ENCODE measurements at regions not wholly inside any gene's neighbourhood (a gene's known extent, or its start where the extent isn't known, plus 50 kb on each side); places are given as distances from the start of the nearest gene placed in this dataset.
"Not testable (repeated sequence)": the region's sequence is repeated elsewhere in the genome, so short reads cannot be mapped to it uniquely, and the experiment has no call there.

DNA sequence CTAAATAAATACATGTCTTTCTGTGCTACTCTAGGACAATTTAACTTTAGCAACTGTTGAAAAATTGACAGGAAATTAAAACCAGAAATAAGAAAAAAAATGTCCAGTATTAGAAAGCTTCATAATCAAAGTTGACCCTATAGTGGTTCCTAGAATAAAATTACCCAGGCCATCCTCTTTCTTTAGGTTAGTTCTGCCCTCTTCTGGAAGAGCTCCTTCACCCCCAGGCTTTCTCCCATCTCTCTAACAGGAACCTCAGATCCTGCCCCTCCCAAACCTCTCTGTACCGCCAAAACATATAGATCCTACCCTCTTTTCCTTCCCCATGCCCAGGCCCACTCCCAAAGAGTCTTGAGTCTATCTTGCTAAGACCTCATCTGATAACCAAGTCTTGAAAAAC is 159.4 kb upstream of the CDK1 start:
- no peak for DNase-seq (ENCODE audit: low read depth)

DNA sequence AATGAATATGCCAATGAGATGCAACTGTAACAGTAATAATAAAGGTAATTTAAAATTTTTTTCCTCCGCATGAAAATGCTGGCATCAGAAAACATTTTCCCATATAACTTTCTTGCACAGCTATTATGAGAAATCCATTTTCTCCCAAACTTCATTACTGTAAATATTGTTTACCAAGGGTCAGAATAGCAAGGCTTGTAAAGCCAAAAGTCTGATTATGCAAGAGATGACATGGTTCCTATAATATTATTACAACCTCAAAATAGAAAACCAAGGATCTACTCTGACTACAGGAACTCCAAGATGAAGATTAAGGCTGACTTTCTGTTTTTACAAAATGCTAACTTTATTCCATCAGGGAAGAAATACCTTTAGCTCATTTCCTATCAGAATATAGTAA is 162.7 kb upstream of the CDK1 start:
- no peak for DNase-seq (ENCODE audit: low read depth)

DNA sequence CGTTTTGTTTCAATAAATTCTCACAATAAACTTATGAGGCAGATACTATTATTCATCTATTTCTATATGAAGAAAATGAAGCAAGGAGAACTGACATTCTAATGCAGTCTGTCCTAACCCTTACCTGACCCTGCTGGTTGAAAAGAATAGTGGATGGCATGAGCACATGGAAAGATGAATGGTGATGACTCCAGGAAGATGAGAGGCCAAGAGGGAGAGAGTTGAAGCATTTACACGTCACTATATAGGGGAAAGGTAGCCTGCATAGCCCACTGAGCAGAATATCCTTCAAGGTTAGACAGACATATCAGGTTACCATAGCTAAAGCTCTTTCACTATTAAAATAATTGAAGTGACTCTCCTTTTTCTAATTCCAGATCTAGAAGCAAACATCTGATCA is 163.9 kb upstream of the CDK1 start:
- no peak for DNase-seq (ENCODE audit: low read depth)

DNA sequence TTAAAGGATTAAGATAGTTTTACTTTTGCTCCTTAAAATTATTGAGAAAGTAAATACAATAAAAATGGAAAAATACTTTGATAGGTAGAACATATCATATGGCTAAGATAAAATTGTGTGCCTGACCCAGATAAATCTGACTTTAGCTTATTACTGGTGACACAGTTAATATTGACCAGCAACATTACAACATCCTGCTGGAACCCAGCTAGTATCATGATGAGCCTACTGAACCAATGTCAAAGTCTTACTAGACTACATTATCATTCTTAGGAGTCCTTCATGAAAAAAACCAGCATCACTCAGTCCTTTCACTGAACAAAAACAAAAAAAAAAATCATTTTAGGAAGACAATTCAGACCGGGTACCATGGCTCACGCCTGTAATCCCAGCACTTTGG is 164.8 kb upstream of the CDK1 start:
- no peak for DNase-seq (ENCODE audit: low read depth)

DNA sequence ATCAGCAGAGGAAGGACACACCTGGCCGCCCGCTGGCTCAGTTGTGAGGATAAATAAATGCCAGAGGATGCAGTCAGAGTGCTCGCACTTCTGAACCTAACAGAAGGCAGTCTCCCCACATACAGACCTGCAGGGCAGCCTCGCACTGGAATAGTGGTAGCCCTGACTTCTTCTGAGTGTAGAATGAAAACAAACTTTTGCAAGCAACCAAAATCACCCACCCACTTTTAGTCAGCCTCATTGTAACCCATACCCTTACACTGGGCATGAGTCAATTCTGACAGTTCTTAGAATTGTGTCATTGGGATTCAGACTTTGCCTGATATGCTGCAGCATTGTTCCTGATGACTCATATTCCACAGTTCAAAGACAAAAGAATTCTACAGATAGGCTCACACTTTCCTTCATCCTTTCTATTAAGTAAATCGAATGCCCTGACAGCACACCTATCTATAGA is 167.0 kb upstream of the CDK1 start:
- peak; percentile 41 for DNase-seq (ENCODE audit: low read depth)

DNA sequence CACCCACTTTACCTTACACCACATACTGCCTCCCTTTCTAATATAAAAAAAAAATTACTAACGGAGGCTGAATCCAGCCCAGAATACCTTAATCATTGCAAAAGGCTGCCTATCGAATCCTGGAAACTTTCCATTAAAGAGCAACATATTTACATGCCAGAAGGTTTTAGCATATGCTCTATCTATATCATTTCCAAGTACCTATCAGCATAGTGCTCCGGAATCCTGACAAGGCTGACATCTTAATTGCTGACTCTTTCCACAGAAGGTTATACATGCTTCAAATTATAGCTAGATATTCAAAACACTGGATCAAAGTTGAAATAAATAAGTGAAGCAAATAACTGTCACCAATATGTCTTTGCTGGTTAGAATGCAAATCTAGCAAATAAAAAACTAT is 170.9 kb upstream of the CDK1 start:
- no peak for DNase-seq (ENCODE audit: low read depth)

DNA sequence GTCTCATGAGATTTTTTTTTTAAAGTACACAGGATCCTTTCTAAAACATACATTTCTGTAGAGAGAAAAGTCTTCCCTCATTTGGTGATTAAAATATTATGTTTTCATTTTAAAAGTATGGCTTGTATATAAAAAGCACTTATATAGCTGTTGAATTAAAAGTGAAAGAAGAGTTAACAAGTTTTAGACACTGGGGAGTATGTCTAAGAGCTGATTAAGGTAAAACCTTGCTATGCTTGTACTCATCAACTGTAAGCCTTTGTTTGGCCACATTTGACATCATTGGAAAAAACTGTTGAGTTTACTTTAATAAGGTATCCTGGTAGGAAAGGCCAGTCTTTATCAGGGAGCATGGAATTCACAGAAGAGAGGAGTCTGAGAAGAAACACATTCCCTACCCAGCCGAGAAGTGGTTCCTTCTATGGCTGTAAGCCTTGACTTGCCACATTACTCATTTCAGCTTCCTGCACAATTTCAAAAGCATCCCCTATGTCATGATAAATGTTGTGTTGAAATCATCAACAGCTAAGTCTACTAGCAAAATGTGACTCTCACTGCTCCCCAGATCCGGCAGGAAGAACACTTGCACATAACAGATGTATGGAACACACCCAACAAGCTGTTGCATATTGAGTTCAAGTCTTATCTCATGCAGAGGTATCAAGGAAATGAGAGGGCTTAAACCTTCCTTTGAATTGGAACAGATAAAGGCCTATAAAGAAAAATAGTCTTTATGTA is 171.8 kb upstream of the CDK1 start:
- peak; percentile 8 for DNase-seq (ENCODE audit: low read depth)

DNA sequence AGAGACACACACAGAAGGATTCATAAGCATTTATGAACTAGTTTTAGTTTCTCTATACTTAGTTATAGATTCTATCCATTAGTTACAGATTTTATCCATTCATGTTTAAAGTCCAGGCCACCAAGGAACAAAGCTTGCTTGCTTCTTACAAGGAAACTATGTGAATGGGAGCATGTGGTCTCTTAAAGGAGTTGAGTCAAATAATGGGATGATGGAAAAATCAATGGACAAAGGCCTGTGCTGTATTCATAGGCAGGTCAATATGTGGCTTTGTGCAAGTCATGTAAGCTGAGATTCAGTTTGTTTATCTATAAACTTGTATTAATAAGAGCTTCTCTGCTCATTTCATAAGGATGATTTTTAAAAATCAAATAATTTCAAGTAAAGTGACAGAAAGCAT is 172.8 kb upstream of the CDK1 start:
- no peak for DNase-seq (ENCODE audit: low read depth)

DNA sequence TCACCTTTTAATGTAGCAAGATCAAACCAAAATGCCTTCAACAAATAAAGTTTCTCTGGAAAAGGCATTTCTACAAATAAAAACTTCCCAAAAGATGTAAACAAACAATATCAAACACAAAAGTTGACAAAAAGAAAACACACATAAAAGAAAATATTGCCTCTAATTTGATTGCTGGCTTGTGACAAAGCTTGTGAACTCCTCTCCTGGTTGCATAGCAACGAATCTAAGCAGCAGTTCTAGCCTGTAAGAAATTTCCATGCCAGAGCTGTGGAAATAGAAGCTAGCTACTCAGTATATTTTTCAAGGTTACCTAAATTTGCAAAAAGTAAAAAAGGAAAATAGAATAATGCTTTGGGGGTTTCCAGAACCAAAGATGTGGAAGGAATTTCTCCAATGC is 173.9 kb upstream of the CDK1 start:
- no peak for DNase-seq (ENCODE audit: low read depth)

DNA sequence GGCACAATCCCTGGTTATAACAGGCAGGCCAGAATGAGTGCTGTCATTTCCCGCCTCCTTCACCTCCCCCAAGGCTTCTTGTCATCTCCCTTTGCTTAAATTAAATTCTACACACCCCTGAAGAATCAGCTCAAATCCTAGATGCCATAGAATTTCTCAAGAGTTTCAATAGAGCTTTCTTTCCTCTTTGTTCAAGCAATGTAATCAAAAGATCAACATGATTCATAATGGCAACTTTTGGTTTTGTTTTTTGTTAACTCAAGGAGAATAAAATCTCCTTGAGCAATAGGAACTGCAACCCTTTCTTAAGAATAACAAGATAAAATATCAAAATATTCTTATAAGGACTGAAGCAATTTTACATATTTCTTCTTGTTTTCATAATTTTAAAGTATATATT is 180.8 kb upstream of the CDK1 start:
- DNase-seq (ENCODE audit: low read depth): no peak

DNA sequence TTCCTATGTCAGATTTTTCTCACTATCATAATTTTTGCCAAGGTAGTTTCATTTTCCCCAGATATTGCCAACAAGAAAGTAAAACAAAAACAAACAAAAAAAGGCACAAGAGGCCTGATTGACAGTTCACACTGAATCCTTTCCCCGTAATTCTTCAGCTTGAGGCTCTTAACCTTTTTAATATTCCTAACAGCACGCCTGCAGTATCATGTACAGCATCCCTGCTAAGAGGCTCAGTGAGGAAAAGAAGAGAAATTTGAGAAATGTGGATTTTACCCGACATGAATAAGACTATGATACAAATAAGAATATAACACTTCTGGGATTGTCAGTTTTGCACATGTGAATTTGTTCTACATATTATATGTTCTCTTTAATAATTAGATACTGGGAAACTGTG is 182.4 kb upstream of the CDK1 start:
- DNase-seq (ENCODE audit: low read depth): no peak

DNA sequence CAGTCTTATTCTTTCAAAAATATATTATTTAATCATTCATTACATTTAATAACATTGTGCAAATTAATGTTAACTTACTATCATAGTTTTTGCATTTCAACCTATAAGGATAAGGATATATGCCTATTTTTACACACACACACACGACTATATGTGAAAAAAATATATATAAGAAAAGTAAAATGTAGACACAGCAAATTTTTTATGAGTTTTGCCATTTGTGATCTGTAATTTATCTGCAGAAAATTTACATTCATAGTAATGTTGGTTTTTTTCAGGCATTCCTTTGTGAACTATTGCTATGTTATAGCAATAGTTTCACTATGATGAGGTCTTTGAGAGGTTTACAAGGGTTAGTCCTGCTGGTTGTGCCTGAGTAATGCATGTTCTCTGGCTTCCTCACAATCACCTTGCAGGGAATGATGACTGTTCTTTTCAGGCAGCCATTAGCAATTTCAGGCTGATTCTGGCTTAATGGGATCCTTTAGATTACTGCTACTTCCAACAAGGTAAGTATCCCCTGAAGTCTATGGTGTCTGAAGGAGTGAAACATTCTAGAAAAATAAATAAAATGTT is 183.7 kb upstream of the CDK1 start:
- no peak for DNase-seq (ENCODE audit: low read depth)

DNA sequence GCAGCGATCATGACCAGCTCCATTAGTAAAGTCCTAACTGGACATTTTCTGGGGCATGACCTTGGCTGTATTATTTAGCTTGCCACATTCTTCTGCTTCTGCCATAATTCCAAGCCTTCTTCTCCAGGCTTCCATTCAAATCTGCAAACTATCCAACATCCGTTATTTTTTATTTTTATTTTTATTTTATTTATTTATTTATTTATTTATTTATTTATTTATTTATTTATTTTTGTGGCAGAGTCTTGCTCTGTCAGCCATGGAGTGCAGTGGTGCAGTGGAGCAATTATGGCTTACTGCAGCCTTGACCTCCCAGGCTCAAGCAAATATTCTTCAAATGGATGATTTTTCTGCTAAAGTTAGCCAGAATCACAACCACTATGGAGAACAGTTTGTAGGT is 187.2 kb upstream of the CDK1 start:
- DNase-seq (ENCODE audit: low read depth): no peak

DNA sequence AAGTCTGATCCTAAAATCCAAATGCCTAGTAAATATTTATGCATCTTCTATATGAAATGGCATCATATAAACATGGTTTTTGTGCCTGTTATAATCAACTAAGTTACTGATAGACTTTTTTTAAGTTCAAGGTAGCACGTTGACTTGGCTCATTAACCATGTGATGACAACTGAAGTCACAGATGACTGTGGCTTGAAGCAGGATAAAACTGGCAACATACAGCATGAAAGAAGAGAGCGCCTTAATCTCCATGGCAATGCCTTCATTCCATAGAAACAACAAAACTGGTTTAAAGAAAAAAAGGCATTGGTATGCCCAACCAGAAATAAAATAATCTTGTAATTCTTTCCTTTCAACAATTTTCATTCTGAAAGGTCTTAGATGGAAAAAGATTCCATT is 188.9 kb upstream of the CDK1 start:
- DNase-seq (ENCODE audit: low read depth): no peak

DNA sequence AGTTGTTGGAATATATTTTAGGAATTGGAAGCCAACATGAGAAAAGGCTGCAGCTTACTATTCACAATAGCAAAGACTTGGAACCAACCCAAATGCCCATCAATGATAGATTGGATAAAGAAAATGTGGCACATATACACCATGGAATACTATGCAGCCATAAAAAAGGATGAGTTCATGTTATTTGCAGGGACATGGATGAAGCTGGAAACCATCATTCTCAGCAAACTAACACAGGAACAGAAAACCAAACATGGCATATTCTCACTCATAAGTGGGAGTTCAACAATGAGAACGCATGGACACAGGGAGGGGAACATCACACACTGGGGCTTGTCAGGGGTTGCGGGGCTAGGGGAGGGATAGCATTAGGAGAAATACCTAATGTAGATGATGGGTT is 192.1 kb upstream of the ANK3 start:
- not testable (repeated sequence) for DNase-seq (ENCODE audit: low read depth)

DNA sequence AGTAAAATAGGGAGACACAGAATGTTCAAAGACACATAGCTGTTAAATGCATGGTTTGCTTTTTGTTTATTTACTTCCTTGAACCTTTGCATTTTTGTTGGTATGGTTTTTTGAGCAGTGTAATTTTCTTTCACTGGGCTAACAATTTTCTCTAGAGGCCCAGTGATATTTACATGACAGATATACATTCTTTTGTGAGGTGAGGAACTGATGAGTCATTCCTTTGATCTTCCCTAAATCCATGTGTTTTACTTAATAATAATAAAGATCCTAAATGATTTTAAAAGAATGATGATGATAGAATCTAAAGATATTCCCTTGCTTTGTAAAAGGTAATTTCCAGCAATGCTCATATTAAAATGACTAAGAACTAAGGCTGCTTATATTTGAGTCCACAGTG is 188.5 kb upstream of the ANK3 start:
- no peak for DNase-seq (ENCODE audit: low read depth)

DNA sequence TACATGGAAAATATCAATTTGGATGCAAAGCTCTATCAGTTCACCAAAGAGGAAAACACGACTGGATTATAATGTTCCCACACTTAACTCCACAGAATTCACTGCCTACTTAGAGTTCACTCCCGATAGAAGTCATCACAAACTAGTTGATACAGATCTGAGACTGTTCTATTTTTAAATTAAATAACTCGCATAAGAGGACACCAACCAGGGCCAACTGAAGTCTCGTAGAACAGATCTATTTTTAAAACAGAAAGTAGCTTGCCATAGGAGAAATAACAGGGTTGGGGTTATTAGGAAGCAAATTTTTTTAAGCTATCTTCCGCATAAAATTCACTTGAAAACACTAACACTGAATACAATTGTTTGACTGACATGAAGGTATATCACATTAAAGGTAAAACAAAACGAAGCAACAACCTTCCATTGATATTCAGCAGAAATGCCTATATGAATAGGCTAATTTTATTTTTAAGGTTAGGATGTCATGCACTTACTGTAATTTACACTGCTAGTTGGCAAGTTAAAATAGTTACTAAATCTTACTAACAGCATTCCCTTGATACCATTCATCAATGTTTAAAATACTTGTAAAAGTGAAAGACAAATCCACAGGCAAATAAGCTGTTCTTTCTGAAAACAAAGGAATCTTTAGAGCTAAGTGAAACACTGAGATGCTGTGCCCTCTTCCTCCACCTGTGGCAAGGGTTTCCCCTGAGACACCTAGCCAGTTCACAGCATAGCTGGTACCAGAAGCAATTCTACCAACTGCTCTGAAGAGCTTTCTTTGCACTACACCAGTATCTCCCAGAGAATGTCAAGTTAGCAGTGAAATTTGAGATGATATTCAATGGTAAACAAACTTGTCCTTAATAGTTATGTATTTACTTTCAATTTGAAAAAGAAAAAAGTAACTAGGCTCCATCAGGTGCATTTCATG is 186.7 kb upstream of the ANK3 start:
- peak; percentile 37 for DNase-seq (ENCODE audit: low read depth)

DNA sequence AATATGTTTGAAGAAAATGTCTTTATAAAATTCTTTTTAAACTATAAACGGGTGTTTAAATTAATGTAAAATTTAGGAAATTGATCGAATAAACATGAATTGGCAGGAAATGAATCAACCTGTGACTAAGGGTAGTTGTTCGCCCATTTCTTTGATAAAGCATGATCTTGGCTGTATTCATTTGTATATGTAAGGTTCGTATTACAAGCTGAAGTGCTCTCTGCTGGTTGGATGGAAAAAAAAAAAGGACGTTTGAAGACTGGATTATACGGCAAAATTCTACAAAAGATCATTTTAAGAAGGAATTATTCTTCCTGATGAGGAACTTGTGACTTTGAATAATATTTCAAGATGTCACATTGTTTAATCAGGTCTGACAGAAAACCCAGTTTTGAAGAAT is 185.4 kb upstream of the ANK3 start:
- no peak for DNase-seq (ENCODE audit: low read depth)

DNA sequence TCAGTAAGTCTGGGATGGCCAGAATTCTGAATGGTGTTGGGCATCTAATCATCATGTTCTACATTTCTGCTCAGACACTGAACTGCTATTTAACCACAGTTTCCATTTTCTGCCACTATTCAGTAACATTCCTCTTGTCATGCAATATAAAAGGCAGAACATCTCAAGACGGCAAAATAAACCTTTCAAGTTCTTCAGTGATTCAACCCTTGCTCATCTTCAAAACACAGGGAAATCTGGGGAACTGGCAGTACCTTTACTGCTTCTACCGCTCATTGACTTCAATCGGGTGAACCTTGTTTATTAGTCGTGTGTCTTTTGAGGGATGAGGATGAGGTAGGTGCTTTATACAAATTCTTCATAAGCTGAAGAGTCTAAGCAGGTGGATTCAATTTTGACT is 184.7 kb upstream of the ANK3 start:
- DNase-seq (ENCODE audit: low read depth): no peak

DNA sequence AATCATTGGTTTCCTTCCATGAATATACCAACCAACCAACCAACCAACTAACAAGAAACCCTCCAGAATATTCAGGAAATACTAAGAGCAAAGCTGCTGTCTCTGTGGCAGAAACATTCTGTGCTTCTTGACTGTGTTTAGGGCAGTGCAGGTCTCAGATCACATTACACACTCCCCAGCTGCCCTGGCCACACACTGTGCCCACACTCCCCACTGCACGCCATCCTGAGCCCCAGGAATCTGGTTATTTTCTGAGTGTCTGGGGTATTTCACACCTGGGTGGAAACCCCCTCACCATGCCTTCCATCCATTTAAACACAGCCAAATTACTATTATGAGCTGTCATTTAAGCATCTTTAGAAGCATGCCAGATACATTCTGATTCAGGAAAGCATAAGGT is 183.7 kb upstream of the ANK3 start:
- peak; percentile 74 for DNase-seq (ENCODE audit: low read depth)

DNA sequence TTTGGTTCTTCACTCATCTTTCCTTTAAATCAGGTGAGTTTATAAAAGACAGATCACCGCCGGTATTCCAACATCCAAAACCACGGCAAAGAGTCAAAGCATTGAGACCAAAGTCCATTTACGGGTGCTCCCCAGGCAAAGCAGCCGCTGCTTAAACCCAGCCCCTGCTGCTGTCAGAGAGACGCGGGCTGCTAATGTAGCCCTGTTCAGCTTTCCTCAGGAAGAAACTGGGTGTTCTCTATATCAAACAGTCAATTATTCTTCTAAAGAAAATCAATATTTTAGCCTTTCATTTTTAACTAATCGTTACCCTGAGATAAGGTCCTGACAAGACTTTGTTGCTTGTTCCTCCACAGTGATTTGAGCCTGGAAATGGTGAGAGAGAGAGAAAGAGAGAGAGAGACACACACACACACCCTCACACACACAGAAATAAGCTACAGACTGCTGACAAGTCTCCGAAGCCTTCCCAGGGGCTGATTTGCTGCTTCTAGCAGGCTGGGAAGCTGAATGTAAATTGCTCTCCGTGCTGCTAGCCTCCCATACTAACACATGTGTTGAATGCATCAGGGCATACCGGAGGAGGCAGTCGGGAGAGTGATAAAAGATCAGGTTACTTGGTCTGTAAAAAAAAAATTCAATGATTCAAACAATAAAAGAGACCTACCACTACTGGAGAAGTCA is 183.0 kb upstream of the ANK3 start:
- peak; percentile 52 for DNase-seq (ENCODE audit: low read depth)

DNA sequence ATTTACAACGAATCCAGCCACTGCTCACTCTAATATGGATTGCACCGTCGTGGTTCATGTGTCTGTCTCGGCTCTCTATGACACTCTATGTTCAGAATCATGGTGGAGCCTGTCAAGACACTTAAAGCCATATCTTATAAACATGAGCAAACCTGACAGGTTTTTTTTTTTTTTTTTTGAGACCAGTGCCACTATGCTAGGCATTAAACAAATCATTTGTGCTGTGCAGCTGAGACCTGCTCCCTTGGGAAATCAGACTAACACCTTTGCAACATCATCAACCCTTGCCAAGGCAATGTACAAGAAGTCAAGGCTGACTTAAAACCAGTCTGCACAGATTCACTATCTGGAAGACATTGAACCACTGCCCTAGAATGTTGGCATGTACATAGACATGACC is 181.2 kb upstream of the ANK3 start:
- DNase-seq (ENCODE audit: low read depth): no peak
